Lung (tissue), 11 donors: ENCODE measurements at regions not wholly inside any gene's neighbourhood (a gene's known extent, or its start where the extent isn't known, plus 50 kb on each side); places are given as distances from the start of the nearest gene placed in this dataset.

Experiments
- ATAC-seq: fragments of 200-7000 bp; cut with Tn5 transposase; one replicate; pipeline ENCODE4 v1.9.1; 2020; ENCODE audit warnings: moderate number of reproducible peaks; ENCODE audit not compliant: insufficient read depth, low FRiP score
- DNase-seq, 3 donors: peaks; one replicate each; pipeline ENCODE4 v3.0.0-alpha.2; 2013 to 2017
- H3K27ac ChIP-seq, 2 donors: one replicate each; pipeline ENCODE4 v1.5.1; 2013; ENCODE audit warnings: mild to moderate bottlenecking in 2 of 2, moderate library complexity in 2 of 2, control low read depth in 1 of 2, inconsistent platforms in 1 of 2, low read depth in 1 of 2, low read length in 1 of 2
- H3K27me3 ChIP-seq, 3 donors: one replicate each; pipeline ENCODE4 v1.5.1; 2013; ENCODE audit warnings: low read length in 2 of 3; ENCODE audit not compliant: control insufficient read depth in 3 of 3, insufficient read depth in 3 of 3
- H3K36me3 ChIP-seq, 4 donors: one replicate each; pipeline ENCODE4 v1.5.1; 2013; ENCODE audit warnings: low read length in 4 of 4, mild to moderate bottlenecking in 1 of 4, moderate library complexity in 1 of 4; ENCODE audit not compliant: control insufficient read depth in 4 of 4, insufficient read depth in 4 of 4
- H3K4me1 ChIP-seq, 5 donors: one replicate each; pipeline ENCODE4 v1.5.1; 2013; ENCODE audit warnings: low read length in 5 of 5, mild to moderate bottlenecking in 2 of 5, moderate library complexity in 1 of 5; ENCODE audit not compliant: control insufficient read depth in 5 of 5, insufficient read depth in 5 of 5
- H3K4me3 ChIP-seq: one replicate; pipeline ENCODE4 v1.5.1; 2013; ENCODE audit warnings: mild to moderate bottlenecking, control low read depth, moderate library complexity
- H3K9ac ChIP-seq, 2 donors: one replicate each; pipeline ENCODE4 v1.5.1; 2013; ENCODE audit warnings: low read length in 2 of 2, control low read depth in 1 of 2; ENCODE audit not compliant: insufficient read depth in 1 of 2
- H3K9me3 ChIP-seq, 4 donors: one replicate each; pipeline ENCODE4 v1.5.1; 2013; ENCODE audit warnings: low read length in 3 of 4, mild to moderate bottlenecking in 1 of 4, moderate library complexity in 1 of 4; ENCODE audit not compliant: control insufficient read depth in 4 of 4, insufficient read depth in 3 of 4
- WGBS, 2 donors: extraction: QIAGEN DNeasy Blood & Tissue Kit; methylation state at CpG; one replicate each; pipeline ENCODE4 v1.1.7; 2013; 5-methylcytosine and 5-hydroxymethylcytosine counted together
- TF ChIP-seq, protein P1 (sequence below): IDR thresholded peaks from 2 replicates; pipeline ENCODE4 v1.5.1; 2012; ENCODE audit warnings: mild to moderate bottlenecking; ENCODE audit errors: control extremely low read depth, extremely low read depth
- donor health status: control.
- donor health status: control.
- donor health status: Bipolar disorder and iron deficiency.
- donor health status: healthy.
- donor health status: DM: yes; HTN: yes; CAD: no.

DNA sequence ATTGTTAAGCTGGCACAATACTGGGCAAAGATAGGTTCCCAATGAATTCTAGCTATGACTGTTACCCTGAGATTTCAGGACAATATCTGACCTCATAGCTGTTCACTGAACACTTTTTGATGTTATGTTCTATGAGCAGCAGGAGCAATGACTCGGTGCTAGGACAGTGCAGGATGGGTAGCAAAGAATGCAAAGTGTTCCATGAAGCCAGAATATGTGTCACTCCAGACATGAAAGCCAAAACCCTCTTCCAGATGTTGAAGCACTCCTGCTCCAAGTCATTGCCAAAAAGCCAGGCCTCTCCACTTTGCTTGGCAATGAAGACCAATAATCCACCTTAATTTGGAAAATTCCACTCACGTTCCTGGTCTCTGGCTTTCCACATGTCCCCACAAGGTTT, 300.9 kb upstream of the CPEB2 start:
- peaks cover 0 to 12% (median 0%) of the 10 kb centered on the region in 5 donors for H3K4me1 ChIP-seq
- H3K27me3 ChIP-seq, result no peaks in the 10 kb centered on the region
- no peak overlapping the region for H3K4me3 ChIP-seq
- no peak for DNase-seq
- no peak overlapping the region for H3K9ac ChIP-seq
- H3K27ac ChIP-seq, result no peak overlapping the region
- ATAC-seq, result no peak
- H3K36me3 ChIP-seq, result no peaks in the 10 kb centered on the region
- H3K9me3 ChIP-seq, result no peaks in the 10 kb centered on the region
- TF ChIP-seq, protein P1, sequence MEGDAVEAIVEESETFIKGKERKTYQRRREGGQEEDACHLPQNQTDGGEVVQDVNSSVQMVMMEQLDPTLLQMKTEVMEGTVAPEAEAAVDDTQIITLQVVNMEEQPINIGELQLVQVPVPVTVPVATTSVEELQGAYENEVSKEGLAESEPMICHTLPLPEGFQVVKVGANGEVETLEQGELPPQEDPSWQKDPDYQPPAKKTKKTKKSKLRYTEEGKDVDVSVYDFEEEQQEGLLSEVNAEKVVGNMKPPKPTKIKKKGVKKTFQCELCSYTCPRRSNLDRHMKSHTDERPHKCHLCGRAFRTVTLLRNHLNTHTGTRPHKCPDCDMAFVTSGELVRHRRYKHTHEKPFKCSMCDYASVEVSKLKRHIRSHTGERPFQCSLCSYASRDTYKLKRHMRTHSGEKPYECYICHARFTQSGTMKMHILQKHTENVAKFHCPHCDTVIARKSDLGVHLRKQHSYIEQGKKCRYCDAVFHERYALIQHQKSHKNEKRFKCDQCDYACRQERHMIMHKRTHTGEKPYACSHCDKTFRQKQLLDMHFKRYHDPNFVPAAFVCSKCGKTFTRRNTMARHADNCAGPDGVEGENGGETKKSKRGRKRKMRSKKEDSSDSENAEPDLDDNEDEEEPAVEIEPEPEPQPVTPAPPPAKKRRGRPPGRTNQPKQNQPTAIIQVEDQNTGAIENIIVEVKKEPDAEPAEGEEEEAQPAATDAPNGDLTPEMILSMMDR, result no peak
- 50 to 71% methylated on average over 2 of the region's 2 CpGs for WGBS, 2 donors

DNA sequence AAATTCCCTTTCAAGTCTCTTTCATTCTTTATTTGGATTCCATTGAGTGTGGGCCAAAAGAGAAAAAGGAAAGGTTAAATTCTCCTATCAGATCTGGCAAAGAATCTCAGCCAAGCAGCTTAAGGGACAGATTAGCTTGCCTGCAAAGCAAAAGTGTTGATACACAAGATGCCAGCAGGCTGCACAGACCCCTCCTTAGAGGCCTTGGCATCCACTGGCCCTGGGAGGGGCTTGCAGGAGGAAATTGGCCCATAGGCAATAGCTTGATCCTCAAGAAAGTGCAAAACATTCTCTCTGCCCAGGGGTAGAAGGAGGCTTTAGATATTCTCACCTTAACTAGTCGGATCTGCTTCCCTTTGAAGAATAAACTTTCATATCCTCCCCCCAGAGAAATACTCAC, 300.4 kb upstream of the CPEB2 start:
- TF ChIP-seq, protein P1, result no peak
- ATAC-seq (no peak), DNase-seq (peak in 2 of 3 donors; percentile 16 to 28)
- WGBS, 2 donors, result 59 to 71% methylated on average over 1 of the region's 1 CpG
- Histone ChIP-seq H3K36me3 (no peaks in the 10 kb centered on the region), H3K4me1 (peaks cover 0 to 12% (median 0%) of the 10 kb centered on the region in 5 donors), H3K27me3 (no peaks in the 10 kb centered on the region), H3K4me3 (no peak overlapping the region), H3K9ac (no peak overlapping the region), H3K27ac (no peak overlapping the region), H3K9me3 (no peaks in the 10 kb centered on the region)

DNA sequence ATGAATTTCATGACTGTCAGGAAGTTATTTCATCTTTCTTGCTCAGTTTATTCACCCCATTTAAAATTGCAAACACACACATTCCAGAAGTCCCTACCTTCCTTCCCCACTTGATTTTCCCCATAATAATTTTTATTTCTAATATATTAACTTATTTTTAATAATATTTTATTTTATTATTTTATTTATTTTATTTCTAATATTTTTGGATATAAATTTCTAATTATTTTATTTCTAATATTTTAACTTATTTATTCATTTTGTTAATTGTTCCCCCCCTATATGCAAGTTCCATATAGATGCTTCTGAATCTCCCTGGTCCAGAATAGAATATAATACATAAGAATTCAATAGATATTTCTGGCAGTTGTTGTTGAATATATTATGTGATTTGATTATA, 293.7 kb upstream of the CPEB2 start:
- ATAC-seq (no peak), DNase-seq (no peak)
- H3K27me3 ChIP-seq, result no peaks in the 10 kb centered on the region
- no peak overlapping the region for H3K4me3 ChIP-seq
- H3K9me3 ChIP-seq, result no peaks in the 10 kb centered on the region
- peaks cover 0 to 2% (median 0%) of the 10 kb centered on the region in 5 donors for H3K4me1 ChIP-seq
- H3K27ac ChIP-seq, result no peak overlapping the region
- TF ChIP-seq, protein P1, result no peak
- H3K9ac ChIP-seq, result no peak overlapping the region
- no peaks in the 10 kb centered on the region for H3K36me3 ChIP-seq

DNA sequence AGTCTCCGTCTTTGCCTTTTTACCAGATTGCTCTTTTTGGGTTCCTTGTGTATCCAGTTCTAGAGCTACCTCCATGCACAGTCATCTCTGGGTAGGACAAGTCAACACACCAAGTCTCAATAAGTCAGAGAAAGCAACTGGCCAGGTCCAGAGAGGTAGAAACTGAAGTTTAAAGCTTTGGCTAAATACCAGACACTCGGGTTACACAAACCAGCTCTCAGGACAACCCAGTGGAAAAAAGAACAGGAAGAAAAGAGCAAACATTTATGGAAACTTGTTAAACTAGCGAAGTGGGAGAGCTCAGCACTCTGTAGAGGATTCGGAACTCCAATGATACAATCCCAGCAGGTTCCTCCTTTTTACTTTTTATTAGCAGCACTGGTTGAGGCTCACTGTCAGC, 291.0 kb upstream of the CPEB2 start:
- no peaks in the 10 kb centered on the region for H3K36me3 ChIP-seq
- peaks cover 0 to 2% (median 0%) of the 10 kb centered on the region in 5 donors for H3K4me1 ChIP-seq
- no peaks in the 10 kb centered on the region for H3K27me3 ChIP-seq
- peak in 1 of 3 donors; percentile 9 for DNase-seq
- TF ChIP-seq, protein P1, result no peak
- 57 to 66% methylated on average over 4 of the region's 4 CpGs for WGBS, 2 donors
- no peak for ATAC-seq
- H3K27ac ChIP-seq, result no peak overlapping the region
- H3K9me3 ChIP-seq, result no peaks in the 10 kb centered on the region
- H3K9ac ChIP-seq, result no peak overlapping the region
- no peak overlapping the region for H3K4me3 ChIP-seq
